SJSA1 (cell line): ENCODE measurements at regions not wholly inside any gene's neighbourhood (a gene's known extent, or its start where the extent isn't known, plus 50 kb on each side); places are given as distances from the start of the nearest gene placed in this dataset.

Experiments used
- DNase-seq, 2 experiments: peaks; one replicate each; pipeline ENCODE4 v3.0.0-alpha.2; 2015 to 2020; ENCODE audit warnings: low spot score in 2 of 2, low read depth in 1 of 2
- H3K27ac ChIP-seq: fragments of 250-450 bp; sonication (Bioruptor Pico); 2 replicates; pipeline ENCODE4 v1.5.1; 2020; ENCODE audit warnings: mild to moderate bottlenecking, moderate library complexity
- H3K27me3 ChIP-seq: fragments of 250-450 bp; sonication (Bioruptor Pico); replicated peaks from 2 replicates; pipeline ENCODE4 v1.5.1; 2020; ENCODE audit warnings: mild to moderate bottlenecking, moderate library complexity
- H3K36me3 ChIP-seq: fragments of 250-450 bp; sonication (Bioruptor Pico); 2 replicates; pipeline ENCODE4 v1.5.1; 2020; ENCODE audit warnings: mild to moderate bottlenecking
- H3K4me1 ChIP-seq: fragments of 250-450 bp; sonication (Bioruptor Pico); replicated peaks from 2 replicates; pipeline ENCODE4 v1.6.1; 2021; ENCODE audit warnings: mild to moderate bottlenecking
- H3K4me3 ChIP-seq: fragments of 250-450 bp; sonication (Bioruptor Pico); 2 replicates; pipeline ENCODE4 v1.5.1; 2020; ENCODE audit warnings: mild to moderate bottlenecking
- H3K9me3 ChIP-seq: fragments of 250-450 bp; sonication (Bioruptor Pico); replicated peaks from 2 replicates; pipeline ENCODE4 v1.5.1; 2020; ENCODE audit warnings: mild to moderate bottlenecking

DNA sequence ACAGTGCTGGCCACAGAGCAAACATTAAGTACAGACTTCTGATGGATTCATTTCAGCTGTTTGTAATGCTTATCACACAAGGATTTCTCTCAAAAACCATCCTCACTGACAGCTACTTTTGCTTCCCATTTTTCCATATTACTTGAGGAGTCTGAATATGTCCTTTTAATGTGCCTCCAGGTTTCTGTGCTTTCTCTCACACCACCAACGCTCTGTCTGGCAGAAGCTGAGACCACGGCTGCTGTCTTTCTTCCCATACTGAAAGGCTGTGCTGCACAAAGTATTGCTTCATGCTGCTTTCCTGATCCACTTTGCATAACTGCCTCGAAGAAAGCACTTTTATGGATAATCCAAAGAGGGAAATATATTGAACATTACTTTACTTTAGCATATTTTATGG is 312.1 kb upstream of the ZEB2 start:
- Histone ChIP-seq H3K27ac (no peak overlapping the region), H3K9me3 (no peaks in the 10 kb centered on the region), H3K27me3 (no peaks in the 10 kb centered on the region), H3K36me3 (no peaks in the 10 kb centered on the region), H3K4me1 (peaks cover 36% of the 10 kb centered on the region), H3K4me3 (no peak overlapping the region)
- no peak for DNase-seq

GRCh38 chr2:144830543-144830942 is 310.6 kb upstream of the ZEB2 start:
- Histone ChIP-seq H3K4me3 (no peak overlapping the region), H3K4me1 (peaks cover 25% of the 10 kb centered on the region), H3K9me3 (no peaks in the 10 kb centered on the region), H3K27me3 (no peaks in the 10 kb centered on the region), H3K27ac (no peak overlapping the region; the same call in 1 of the 2 replicates), H3K36me3 (no peaks in the 10 kb centered on the region)
- DNase-seq: peak in 1 of 2 experiments; percentile 24

DNA sequence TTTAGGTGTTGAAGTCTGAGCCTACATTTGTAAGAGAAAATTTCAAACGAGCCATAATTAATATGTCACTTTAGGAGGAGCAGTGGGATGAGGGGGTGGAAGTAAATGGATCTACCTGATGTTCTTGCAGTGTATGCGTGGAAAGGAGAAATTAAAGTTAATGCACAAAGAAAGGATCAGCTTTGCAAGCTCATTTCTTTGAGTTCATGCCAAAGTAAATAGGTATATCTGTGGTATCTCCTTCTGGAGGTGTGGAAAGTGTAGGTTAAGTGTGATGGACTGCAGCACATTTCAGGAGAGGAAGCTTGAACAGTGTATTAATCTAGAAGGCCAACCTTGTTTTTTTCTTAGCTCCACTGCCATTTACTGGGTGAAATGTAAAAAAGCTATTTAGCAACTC is 307.5 kb upstream of the ZEB2 start:
- DNase-seq: no peak
- H3K36me3 ChIP-seq: no peaks in the 10 kb centered on the region

DNA sequence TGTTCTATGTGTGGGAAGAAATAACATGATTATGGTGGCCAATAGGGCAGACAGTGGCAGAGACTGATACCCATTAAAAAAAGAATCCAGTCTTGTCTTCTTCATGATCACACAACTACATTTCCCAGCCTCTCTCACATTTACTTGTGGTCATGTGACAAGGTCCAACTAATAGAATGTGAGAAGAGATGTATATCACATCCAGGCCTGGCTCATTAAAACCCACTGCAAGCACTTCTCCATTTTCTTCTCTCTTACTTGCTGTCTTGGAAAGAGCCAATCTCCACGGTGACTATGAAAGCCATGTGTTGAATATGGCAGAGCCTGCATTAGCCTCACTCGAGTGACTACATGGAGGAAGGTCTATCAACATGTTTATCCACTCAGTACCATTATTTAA is 306.2 kb upstream of the ZEB2 start:
- H3K4me1 ChIP-seq: peaks cover 12% of the 10 kb centered on the region
- H3K27ac ChIP-seq: no peak overlapping the region
- no peak overlapping the region for H3K4me3 ChIP-seq
- no peaks in the 10 kb centered on the region for H3K36me3 ChIP-seq
- no peaks in the 10 kb centered on the region for H3K27me3 ChIP-seq
- DNase-seq: no peak
- H3K9me3 ChIP-seq: no peaks in the 10 kb centered on the region

More for the DNA sequence above, 307.5 kb upstream of the ZEB2 start:
- Histone ChIP-seq H3K27ac (no peak overlapping the region), H3K9me3 (no peaks in the 10 kb centered on the region), H3K4me3 (no peak overlapping the region), H3K4me1 (peaks cover 12% of the 10 kb centered on the region), H3K27me3 (no peaks in the 10 kb centered on the region)

- Histone ChIP-seq H3K27me3 (no peaks in the 10 kb centered on the region), H3K9me3 (no peaks in the 10 kb centered on the region), H3K4me3 (no peak overlapping the region), H3K4me1 (peaks cover 6% of the 10 kb centered on the region), H3K36me3 (no peaks in the 10 kb centered on the region), H3K27ac (no peak overlapping the region)
- DNase-seq: no peak
These were observed 305.6 kb upstream of the ZEB2 start for GRCh38 chr2:144825331-144826020.

DNA sequence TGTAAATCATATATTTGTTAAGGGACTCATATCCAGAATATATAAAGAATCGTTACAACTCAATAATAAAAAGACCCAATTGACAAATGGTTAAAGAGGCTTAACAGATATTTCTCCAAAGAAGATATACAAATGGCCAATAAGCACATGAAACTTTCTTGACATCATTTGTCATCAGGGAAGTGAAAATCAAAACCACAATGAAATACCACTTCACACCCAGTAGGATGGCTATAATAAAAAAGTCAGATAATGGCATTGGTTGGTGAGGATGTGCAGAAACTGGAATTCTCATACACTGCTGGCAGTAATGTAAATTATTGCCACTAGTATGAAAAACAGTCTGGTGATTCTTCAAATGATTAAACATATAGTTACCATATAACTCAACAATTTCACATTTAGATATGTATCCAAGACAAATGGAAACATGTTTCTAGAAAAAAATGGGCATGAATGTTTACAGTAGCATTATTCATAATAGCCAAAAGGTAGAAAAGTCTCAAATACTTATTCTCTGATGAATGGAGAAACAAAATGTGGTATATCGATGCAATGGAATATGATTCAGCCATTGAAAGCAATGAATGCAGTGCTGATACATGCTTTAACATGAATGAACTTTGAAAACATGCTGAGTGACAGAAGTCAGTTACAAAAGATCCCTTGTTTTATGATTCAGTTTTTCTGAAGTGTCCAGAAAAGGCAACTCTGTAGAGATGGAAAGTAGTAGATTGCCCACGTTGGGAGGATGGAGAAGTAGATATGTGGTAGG is 304.6 kb upstream of the ZEB2 start:
- DNase-seq: no peak
- no peaks in the 10 kb centered on the region for H3K27me3 ChIP-seq
- H3K27ac ChIP-seq: no peak overlapping the region
- H3K36me3 ChIP-seq: no peaks in the 10 kb centered on the region
- no peaks in the 10 kb centered on the region for H3K9me3 ChIP-seq
- no peaks in the 10 kb centered on the region for H3K4me1 ChIP-seq
- H3K4me3 ChIP-seq: no peak overlapping the region

- Histone ChIP-seq H3K9me3 (no peaks in the 10 kb centered on the region), H3K27ac (no peak overlapping the region), H3K4me1 (no peaks in the 10 kb centered on the region), H3K4me3 (no peak overlapping the region), H3K36me3 (no peaks in the 10 kb centered on the region), H3K27me3 (no peaks in the 10 kb centered on the region)
- DNase-seq: no peak
These were observed 303.0 kb upstream of the ZEB2 start for GRCh38 chr2:144822966-144823365.

- no peak for DNase-seq
- Histone ChIP-seq H3K4me3 (no peak overlapping the region), H3K4me1 (no peaks in the 10 kb centered on the region), H3K9me3 (no peaks in the 10 kb centered on the region), H3K27ac (no peak overlapping the region), H3K27me3 (no peaks in the 10 kb centered on the region), H3K36me3 (no peaks in the 10 kb centered on the region)
These were observed 292.4 kb upstream of the ZEB2 start for GRCh38 chr2:144812288-144812687.

DNA sequence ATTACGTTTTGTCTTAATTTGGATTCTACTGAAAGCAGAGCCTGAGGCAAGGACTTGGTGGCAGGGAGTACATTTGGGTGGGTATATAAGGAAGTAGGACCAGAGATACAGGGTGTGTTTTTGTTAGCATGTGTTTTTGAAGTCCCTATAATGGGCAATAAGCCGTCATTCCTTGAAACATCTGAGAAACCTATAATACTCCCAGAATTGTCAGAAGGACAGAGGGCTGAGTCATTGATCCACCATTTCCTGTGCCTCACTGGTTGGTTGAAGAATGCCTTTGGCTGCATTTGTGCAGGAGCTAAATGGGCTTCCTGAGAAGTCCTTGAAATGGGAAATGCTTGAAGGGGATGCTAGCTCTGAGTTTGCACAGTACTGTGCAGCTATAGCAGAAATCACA is 281.8 kb upstream of the ZEB2 start:
- H3K36me3 ChIP-seq: no peaks in the 10 kb centered on the region
- no peaks in the 10 kb centered on the region for H3K27me3 ChIP-seq
- H3K27ac ChIP-seq: peak overlapping the region; percentile 38; the same call in 1 of the 2 replicates
- H3K9me3 ChIP-seq: no peaks in the 10 kb centered on the region
- DNase-seq: peak in 1 of 2 experiments; percentile 36
- no peak overlapping the region for H3K4me3 ChIP-seq
- H3K4me1 ChIP-seq: peaks cover 9% of the 10 kb centered on the region

GRCh38 chr2:144801325-144801724 is 281.4 kb upstream of the ZEB2 start:
- peaks cover 9% of the 10 kb centered on the region for H3K4me1 ChIP-seq
- peak overlapping the region; percentile 38; the same call in 1 of the 2 replicates for H3K27ac ChIP-seq
- no peaks in the 10 kb centered on the region for H3K9me3 ChIP-seq
- H3K27me3 ChIP-seq: no peaks in the 10 kb centered on the region
- DNase-seq: no peak
- no peak overlapping the region for H3K4me3 ChIP-seq
- H3K36me3 ChIP-seq: no peaks in the 10 kb centered on the region

- Histone ChIP-seq H3K27me3 (no peaks in the 10 kb centered on the region), H3K9me3 (no peaks in the 10 kb centered on the region), H3K4me1 (peaks cover 9% of the 10 kb centered on the region), H3K36me3 (no peaks in the 10 kb centered on the region), H3K4me3 (no peak overlapping the region), H3K27ac (no peak overlapping the region)
- no peak for DNase-seq
These were observed 279.1 kb upstream of the ZEB2 start for GRCh38 chr2:144798989-144799388.

- Histone ChIP-seq H3K27me3 (no peaks in the 10 kb centered on the region), H3K4me3 (no peak overlapping the region), H3K4me1 (peaks cover 9% of the 10 kb centered on the region), H3K27ac (no peak overlapping the region), H3K36me3 (no peaks in the 10 kb centered on the region), H3K9me3 (no peaks in the 10 kb centered on the region)
- no peak for DNase-seq
These were observed 278.1 kb upstream of the ZEB2 start for GRCh38 chr2:144798034-144798433.

GRCh38 chr2:144796936-144797335 is 277.0 kb upstream of the ZEB2 start:
- H3K4me3 ChIP-seq: no peak overlapping the region
- H3K27ac ChIP-seq: no peak overlapping the region
- no peaks in the 10 kb centered on the region for H3K9me3 ChIP-seq
- no peaks in the 10 kb centered on the region for H3K36me3 ChIP-seq
- H3K4me1 ChIP-seq: peaks cover 5% of the 10 kb centered on the region
- no peak for DNase-seq
- H3K27me3 ChIP-seq: no peaks in the 10 kb centered on the region

DNA sequence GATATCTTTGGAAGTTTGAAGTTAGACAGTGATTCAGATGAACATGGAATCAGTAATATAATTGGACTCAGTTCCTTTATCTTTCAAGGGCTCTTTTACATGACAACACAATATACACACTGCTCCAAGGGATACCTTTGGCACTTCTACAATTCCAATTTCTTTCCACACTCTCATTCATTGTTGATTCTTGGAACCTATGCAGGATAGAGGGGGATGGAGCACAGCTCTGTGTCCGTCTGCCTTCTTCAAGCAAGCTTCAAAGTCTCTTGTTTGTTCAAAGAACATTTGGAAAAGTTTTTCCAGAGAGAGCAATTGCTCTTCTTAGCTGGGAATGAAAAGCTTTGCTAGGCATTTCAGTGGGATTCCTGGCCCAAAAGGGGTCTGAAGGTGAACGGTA is 276.2 kb upstream of the ZEB2 start:
- Histone ChIP-seq H3K4me3 (no peak overlapping the region), H3K27me3 (no peaks in the 10 kb centered on the region), H3K9me3 (no peaks in the 10 kb centered on the region), H3K36me3 (no peaks in the 10 kb centered on the region), H3K4me1 (no peaks in the 10 kb centered on the region), H3K27ac (no peak overlapping the region)
- DNase-seq: no peak
